GM18870 (cell line): ENCODE measurements at regions not wholly inside any gene's neighbourhood (a gene's known extent, or its start where the extent isn't known, plus 50 kb on each side); places are given as distances from the start of the nearest gene placed in this dataset.

ENCODE experiments used
- ATAC-seq: cut with Tn5 transposase; IDR thresholded peaks from one replicate; pipeline ENCODE4 v1.9.1; 2021; ENCODE audit warnings: moderate library complexity; ENCODE audit not compliant: unreplicated experiment

GRCh38 chr10:3016016-3016415 is 51.3 kb upstream of the PFKP start:
- no peak for ATAC-seq

- ATAC-seq = no peak
These were observed 52.4 kb upstream of the PFKP start for GRCh38 chr10:3014968-3015367.

- no peak for ATAC-seq
These were observed 55.1 kb upstream of the PFKP start for GRCh38 chr10:3012223-3012622.

- ATAC-seq = no peak
These were observed 56.4 kb upstream of the PFKP start for GRCh38 chr10:3010816-3011460.

GRCh38 chr10:3010334-3010733 is 57.0 kb upstream of the PFKP start:
- ATAC-seq = no peak

- no peak for ATAC-seq
These were observed 58.0 kb upstream of the PFKP start for GRCh38 chr10:3009341-3009740.

GRCh38 chr10:3008518-3009195 is 58.7 kb upstream of the PFKP start:
- no peak for ATAC-seq

GRCh38 chr10:3006607-3007006 is 60.7 kb upstream of the PFKP start:
- no peak for ATAC-seq

- ATAC-seq = no peak
These were observed 61.3 kb upstream of the PFKP start for GRCh38 chr10:3006093-3006492.

GRCh38 chr10:3002304-3002703 is 65.0 kb upstream of the PFKP start:
- peak; percentile 73 for ATAC-seq

- no peak for ATAC-seq
These were observed 67.3 kb upstream of the PFKP start for GRCh38 chr10:3000048-3000447.

GRCh38 chr10:2994221-2994961 is 73.0 kb upstream of the PFKP start:
- no peak for ATAC-seq

GRCh38 chr10:2993636-2994035 is 73.7 kb upstream of the PFKP start:
- no peak for ATAC-seq

GRCh38 chr10:2992401-2993198 is 74.7 kb upstream of the PFKP start:
- ATAC-seq = no peak

GRCh38 chr10:2990764-2991163 is 76.6 kb upstream of the PFKP start:
- ATAC-seq = no peak

- no peak for ATAC-seq
These were observed 77.9 kb upstream of the PFKP start for GRCh38 chr10:2989292-2989947.

GRCh38 chr10:2987185-2987768 is 80.1 kb upstream of the PFKP start:
- ATAC-seq = no peak

- ATAC-seq = no peak
These were observed 81.0 kb upstream of the PFKP start for GRCh38 chr10:2986391-2986801.

GRCh38 chr10:2985729-2986232 is 81.6 kb upstream of the PFKP start:
- no peak for ATAC-seq

- peak; percentile 40 for ATAC-seq
These were observed 82.7 kb upstream of the PFKP start for GRCh38 chr10:2984682-2985081.
